ENCODE measurements at regions not wholly inside any gene's neighbourhood (a gene's known extent, or its start where the extent isn't known, plus 50 kb on each side); places are given as distances from the start of the nearest gene placed in this dataset.
"Not testable (repeated sequence)": the region's sequence is repeated elsewhere in the genome, so short reads cannot be mapped to it uniquely, and the experiment has no call there.

GRCh38 chr13:65287405-65287804 lies 1942.7 kb downstream of the PCDH9 start:
- Histone ChIP-seq H3K9ac (ENCODE audit: low read depth, low read length, poor library complexity, severe bottlenecking) (no peak overlapping the region), H3K36me3 (ENCODE audit: insufficient read depth, low read length) (no peaks in the 10 kb centered on the region), H3K27me3 (ENCODE audit: insufficient read depth, low read length, poor library complexity, severe bottlenecking) (no peaks in the 10 kb centered on the region), H4K20me1 (ENCODE audit: insufficient read depth, low read length, poor library complexity, severe bottlenecking) (no peaks in the 10 kb centered on the region), H3K4me3 (ENCODE audit: low read length, poor library complexity, severe bottlenecking) (no peak overlapping the region), H2AFZ (ENCODE audit: low read length) (no peak overlapping the region), H3K4me2 (ENCODE audit: low read depth, low read length, poor library complexity, severe bottlenecking) (no peak overlapping the region), H3F3A (ENCODE audit: low read depth) (no peaks in the 10 kb centered on the region), H3K4me1 (ENCODE audit: insufficient read depth, low read length, poor library complexity, severe bottlenecking) (no peaks in the 10 kb centered on the region), H3K9me2 (replicated peaks; ENCODE audit: low read depth, low read length) (no peaks in the 10 kb centered on the region), H3K79me2 (ENCODE audit: insufficient read depth, low read length) (no peaks in the 10 kb centered on the region), H3K9me3 (ENCODE audit: insufficient read depth, low read depth, low read length) (no peaks in the 10 kb centered on the region)
- TF ChIP-seq CTCF (conservative IDR thresholded peaks at IDR 0.05; ENCODE audit: low read length) (no peak), EZH2phosphoT487 (IDR thresholded peaks at IDR 0.05; ENCODE audit: borderline replicate concordance) (no peak)

GRCh38 chr13:65275838-65276630 lies 1954.1 kb downstream of the PCDH9 start:
- Histone ChIP-seq H3K9me3 (ENCODE audit: insufficient read depth, low read depth, low read length) (peaks cover 6% of the 10 kb centered on the region; the same call in 1 of the 2 replicates), H3K9me2 (replicated peaks; ENCODE audit: low read depth, low read length) (no peaks in the 10 kb centered on the region), H3K4me1 (ENCODE audit: insufficient read depth, low read length, poor library complexity, severe bottlenecking) (no peaks in the 10 kb centered on the region), H3K4me2 (ENCODE audit: low read depth, low read length, poor library complexity, severe bottlenecking) (no peak overlapping the region), H3K36me3 (ENCODE audit: insufficient read depth, low read length) (no peaks in the 10 kb centered on the region), H3F3A (ENCODE audit: low read depth) (no peaks in the 10 kb centered on the region), H2AFZ (ENCODE audit: low read length) (no peak overlapping the region), H4K20me1 (ENCODE audit: insufficient read depth, low read length, poor library complexity, severe bottlenecking) (no peaks in the 10 kb centered on the region), H3K27me3 (ENCODE audit: insufficient read depth, low read length, poor library complexity, severe bottlenecking) (no peaks in the 10 kb centered on the region), H3K79me2 (ENCODE audit: insufficient read depth, low read length) (no peaks in the 10 kb centered on the region), H3K9ac (ENCODE audit: low read depth, low read length, poor library complexity, severe bottlenecking) (no peak overlapping the region), H3K4me3 (ENCODE audit: low read length, poor library complexity, severe bottlenecking) (no peak overlapping the region)
- TF ChIP-seq CTCF (conservative IDR thresholded peaks at IDR 0.05; ENCODE audit: low read length), result no peak
- no peak for TF ChIP-seq EZH2phosphoT487 (IDR thresholded peaks at IDR 0.05; ENCODE audit: borderline replicate concordance)

- no peak for TF ChIP-seq CTCF (conservative IDR thresholded peaks at IDR 0.05; ENCODE audit: low read length)
- no peak for TF ChIP-seq EZH2phosphoT487 (IDR thresholded peaks at IDR 0.05; ENCODE audit: borderline replicate concordance)
- H3K9ac ChIP-seq (ENCODE audit: low read depth, low read length, poor library complexity, severe bottlenecking), result no peak overlapping the region
- H4K20me1 ChIP-seq (ENCODE audit: insufficient read depth, low read length, poor library complexity, severe bottlenecking), result no peaks in the 10 kb centered on the region
- no peaks in the 10 kb centered on the region for H3F3A ChIP-seq (ENCODE audit: low read depth)
- no peak overlapping the region for H3K4me2 ChIP-seq (ENCODE audit: low read depth, low read length, poor library complexity, severe bottlenecking)
- no peak overlapping the region for H2AFZ ChIP-seq (ENCODE audit: low read length)
- H3K4me3 ChIP-seq (ENCODE audit: low read length, poor library complexity, severe bottlenecking), result no peak overlapping the region
- peaks cover 6% of the 10 kb centered on the region; the same call in 1 of the 2 replicates for H3K9me3 ChIP-seq (ENCODE audit: insufficient read depth, low read depth, low read length)
- no peaks in the 10 kb centered on the region for H3K27me3 ChIP-seq (ENCODE audit: insufficient read depth, low read length, poor library complexity, severe bottlenecking)
- no peaks in the 10 kb centered on the region for H3K4me1 ChIP-seq (ENCODE audit: insufficient read depth, low read length, poor library complexity, severe bottlenecking)
- no peaks in the 10 kb centered on the region for H3K9me2 ChIP-seq (replicated peaks; ENCODE audit: low read depth, low read length)
- no peaks in the 10 kb centered on the region for H3K79me2 ChIP-seq (ENCODE audit: insufficient read depth, low read length)
- no peaks in the 10 kb centered on the region for H3K36me3 ChIP-seq (ENCODE audit: insufficient read depth, low read length)
These were observed 1955.0 kb downstream of the PCDH9 start for GRCh38 chr13:65275108-65275507.

- H3K79me2 ChIP-seq (ENCODE audit: insufficient read depth, low read length); H3K4me2 ChIP-seq (ENCODE audit: low read depth, low read length, poor library complexity, severe bottlenecking); H3K9me3 ChIP-seq (ENCODE audit: insufficient read depth, low read depth, low read length); H3K9ac ChIP-seq (ENCODE audit: low read depth, low read length, poor library complexity, severe bottlenecking); H3K36me3 ChIP-seq (ENCODE audit: insufficient read depth, low read length); H3K9me2 ChIP-seq (replicated peaks; ENCODE audit: low read depth, low read length); H3K4me1 ChIP-seq (ENCODE audit: insufficient read depth, low read length, poor library complexity, severe bottlenecking); H2AFZ ChIP-seq (ENCODE audit: low read length); H3K4me3 ChIP-seq (ENCODE audit: low read length, poor library complexity, severe bottlenecking); H4K20me1 ChIP-seq (ENCODE audit: insufficient read depth, low read length, poor library complexity, severe bottlenecking); H3K27me3 ChIP-seq (ENCODE audit: insufficient read depth, low read length, poor library complexity, severe bottlenecking); H3F3A ChIP-seq (ENCODE audit: low read depth): not testable (repeated sequence)
These were observed 1956.2 kb downstream of the PCDH9 start for GRCh38 chr13:65273811-65274420.

All from Loucy (cell line).